HG03558 (cell line): ENCODE measurements at regions not wholly inside any gene's neighbourhood (a gene's known extent, or its start where the extent isn't known, plus 50 kb on each side); places are given as distances from the start of the nearest gene placed in this dataset.
A peak's percentile ranks its signal among the peaks of the same experiment; 100 is the strongest.

Source experiments
- ATAC-seq: cut with Tn5 transposase; IDR thresholded peaks from one replicate; pipeline ENCODE4 v1.9.1; 2021; ENCODE audit warnings: moderate number of reproducible peaks; ENCODE audit not compliant: unreplicated experiment; ENCODE audit errors: extremely low read depth

DNA sequence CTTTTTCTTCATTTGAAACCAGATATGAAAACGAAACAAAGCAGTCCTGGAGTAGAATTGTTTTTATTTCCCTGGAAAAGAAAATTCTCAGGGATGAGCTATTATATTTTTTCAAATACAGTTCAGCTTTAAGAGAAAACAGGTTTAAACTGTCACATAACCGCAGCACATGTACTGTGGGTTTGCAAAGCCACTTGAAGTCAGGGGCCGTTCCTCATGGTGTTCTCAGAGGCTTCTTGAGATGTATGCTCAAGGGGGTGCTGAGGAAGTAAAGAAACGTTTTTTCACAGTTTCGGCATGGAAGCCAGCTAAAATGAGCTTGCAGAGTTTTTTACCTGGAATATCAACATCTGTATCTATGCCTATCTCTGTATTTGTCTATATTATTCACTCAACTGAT, 225.3 kb downstream of the MC4R start:
- ATAC-seq: no peak

DNA sequence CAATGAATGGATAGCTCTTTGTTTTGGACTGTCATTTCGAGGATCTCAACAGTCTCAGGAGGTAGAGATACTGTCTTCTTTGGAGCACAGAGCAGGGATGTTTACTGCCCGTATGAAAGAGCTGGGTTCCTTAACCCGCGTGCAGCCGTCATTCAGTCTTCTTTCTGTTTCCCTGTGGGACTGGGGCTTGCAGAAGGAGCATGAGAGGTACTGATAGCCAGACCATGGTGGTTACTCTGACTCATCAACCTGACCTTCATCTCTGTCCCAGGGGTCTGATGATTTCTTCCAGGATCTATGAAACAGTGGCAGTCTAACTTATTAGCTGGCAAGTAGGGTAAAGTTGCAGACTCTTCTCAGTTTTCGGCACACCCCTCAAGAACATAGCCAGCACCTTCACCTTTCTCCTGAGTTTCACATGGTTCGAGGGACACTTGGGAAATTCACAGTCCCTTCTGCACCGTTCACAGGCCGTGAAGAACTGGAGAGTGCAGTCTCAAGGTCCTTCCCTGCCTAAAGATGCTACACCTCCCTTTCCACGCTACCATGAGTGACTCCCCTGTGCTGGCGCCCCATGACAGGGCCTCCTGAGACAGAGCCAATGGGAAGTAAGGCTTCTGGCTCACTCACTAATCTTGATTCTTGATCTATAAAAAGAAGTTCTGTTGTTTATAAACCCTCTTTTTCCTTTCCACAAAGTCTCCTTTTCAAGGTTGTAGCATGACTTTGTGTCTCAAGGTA, 226.2 kb downstream of the MC4R start:
- peak; percentile 86 for ATAC-seq

DNA sequence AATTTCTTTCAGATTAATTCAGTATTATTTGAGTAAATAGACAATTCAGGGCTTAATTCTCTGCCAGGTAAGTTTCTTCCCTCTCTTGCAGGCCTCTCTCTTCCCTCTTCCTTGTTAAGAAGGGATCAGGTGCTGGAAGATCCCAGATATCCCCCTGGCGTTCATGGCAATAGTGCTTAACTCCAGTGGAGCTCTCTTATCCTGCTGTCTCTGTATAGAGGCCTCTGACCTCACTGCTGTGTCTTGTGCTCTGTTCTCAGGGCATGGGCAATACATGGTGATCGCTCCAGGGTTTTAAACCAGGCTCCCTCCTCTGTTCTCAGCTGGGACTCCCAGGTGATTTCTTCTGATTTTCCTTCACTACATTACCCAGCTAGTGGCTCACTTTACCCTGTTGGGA, 226.8 kb downstream of the MC4R start:
- peak; percentile 1 for ATAC-seq

DNA sequence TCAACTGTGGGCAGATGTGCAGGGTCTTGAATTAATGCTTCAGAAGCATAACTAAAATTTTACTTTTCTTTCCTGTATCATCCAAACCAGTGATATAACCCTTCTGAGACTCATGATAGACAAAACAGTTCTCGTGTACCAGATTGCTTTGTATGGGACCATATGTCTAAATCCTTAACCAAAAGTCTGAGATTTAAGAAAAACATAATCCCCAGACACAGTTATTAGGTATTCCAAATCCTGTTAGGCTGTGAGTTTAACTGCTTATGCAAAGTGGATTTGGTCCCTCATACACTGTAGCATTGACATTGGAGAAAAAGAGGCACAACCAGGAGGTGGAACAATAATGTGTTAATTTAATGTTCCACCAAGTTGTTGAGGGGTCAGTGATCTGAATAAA, 235.0 kb downstream of the PMAIP1 start:
- ATAC-seq: no peak

DNA sequence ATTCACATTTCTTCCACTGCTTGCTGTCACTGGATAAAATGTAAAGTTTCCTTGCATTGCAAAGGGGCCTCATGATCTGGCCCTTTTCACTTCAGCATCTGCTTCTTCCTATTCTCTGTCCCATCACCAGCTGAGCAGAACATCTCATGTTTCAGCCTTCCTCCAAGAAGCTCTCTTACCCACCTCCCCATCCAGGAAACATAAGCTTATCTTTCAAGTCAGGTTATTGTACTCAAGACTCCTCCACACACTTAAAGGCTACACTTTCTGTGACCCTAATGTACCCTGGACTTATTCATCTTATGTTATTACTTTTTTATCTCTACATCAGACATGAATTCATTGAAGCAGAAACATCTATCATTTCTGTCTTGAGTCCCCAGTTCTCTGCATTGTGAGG, 230.5 kb downstream of the PMAIP1 start:
- ATAC-seq: no peak

DNA sequence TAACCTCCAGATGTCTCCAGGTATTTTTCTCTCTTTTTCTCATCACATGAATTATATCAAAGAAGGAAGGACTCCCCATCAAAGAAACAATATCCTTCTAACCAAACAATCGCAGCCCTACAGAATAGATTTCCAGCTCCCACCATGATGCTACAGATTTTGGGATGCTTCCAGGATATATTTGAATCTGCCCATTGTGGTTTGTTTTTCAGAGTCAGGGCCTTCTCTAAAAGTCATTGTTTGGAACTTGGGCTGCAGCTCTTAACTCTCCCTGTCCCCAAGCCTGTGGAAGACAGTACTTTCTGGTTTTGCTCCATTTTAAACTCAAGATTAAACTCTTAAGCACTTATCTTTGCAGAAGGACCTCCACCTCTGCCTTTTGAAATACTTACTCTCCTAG, 223.2 kb downstream of the PMAIP1 start:
- ATAC-seq: no peak

DNA sequence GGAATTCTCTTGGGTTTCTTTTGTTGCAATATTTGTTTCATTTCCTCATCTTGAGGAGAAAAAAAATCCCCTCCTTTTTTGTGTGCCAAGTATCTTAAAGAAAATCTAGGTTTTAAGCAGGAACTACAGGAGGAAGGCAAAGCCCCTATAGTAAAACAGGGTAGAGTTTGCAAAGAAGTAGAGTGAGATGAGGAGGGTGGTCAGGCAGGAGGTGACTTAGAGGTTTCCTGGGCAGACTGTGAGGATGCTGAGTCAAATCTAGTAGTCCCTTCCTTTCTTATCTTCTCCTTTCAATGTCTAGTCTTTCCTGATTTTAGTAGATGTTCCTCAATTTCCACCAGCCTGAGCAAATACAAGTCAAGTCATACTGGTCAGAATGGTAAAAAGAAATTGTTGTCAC, 222.5 kb downstream of the PMAIP1 start:
- no peak for ATAC-seq

DNA sequence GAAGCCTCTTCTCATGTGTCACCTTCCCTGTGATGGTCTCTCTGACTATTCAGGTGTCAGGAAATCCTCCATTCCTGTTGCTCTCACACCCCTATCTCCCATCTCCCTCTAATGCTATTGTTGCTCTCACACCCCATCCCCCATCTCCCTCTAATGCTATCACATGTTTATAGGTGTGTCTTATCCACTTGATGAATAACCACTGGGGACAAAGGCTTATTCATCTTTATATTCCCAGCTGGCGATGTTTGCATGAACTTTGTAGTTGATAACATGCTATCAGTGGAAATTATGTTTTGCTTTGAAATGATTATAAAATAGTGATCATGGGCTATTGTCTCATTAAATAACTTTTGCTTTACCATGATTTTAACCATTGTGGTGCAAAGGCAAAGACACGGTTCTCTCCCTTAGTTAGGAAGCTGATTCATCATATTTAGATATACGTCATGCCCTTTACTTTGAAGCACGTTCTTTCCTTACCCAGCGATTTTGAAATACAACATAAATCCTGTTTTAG, 220.5 kb downstream of the PMAIP1 start:
- ATAC-seq: no peak

DNA sequence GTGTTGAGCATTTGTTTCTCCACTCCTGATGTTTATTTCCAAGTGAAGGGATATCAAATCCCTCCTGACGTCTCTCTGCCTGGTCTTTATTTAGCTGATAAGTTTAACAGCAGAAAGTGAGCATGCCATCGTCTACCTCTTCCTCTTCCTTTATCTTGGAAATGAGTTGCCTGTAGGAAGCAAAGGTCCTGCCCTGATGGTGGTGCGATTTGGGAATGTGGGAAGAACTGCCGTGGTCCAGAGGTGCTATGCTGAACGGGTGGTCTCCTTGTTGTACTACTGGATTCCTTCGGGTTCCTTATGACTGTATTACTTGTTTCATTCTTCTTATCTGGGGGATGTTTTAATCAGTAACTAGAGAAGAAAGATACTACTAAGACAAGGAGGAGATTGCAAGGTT, 217.5 kb downstream of the PMAIP1 start:
- ATAC-seq: no peak

DNA sequence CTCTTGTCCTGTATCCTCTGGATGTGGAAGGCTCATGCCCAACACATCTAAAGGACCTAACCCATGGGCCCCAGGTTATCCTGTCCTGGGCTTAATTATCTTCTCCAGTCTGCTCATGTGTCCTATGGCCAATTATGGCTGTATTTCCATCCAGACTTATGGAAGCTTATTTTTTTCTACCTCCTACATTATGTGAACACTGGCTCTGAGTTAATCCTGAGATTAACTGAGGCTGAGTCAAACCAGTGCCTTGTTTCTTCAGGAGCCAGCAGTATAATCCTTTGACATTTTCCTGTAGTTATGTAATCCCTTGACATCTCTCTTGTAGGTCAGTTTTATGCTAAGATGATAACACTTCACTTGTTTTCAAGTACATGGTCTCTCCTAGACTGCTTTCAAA, 213.6 kb downstream of the PMAIP1 start:
- no peak for ATAC-seq

DNA sequence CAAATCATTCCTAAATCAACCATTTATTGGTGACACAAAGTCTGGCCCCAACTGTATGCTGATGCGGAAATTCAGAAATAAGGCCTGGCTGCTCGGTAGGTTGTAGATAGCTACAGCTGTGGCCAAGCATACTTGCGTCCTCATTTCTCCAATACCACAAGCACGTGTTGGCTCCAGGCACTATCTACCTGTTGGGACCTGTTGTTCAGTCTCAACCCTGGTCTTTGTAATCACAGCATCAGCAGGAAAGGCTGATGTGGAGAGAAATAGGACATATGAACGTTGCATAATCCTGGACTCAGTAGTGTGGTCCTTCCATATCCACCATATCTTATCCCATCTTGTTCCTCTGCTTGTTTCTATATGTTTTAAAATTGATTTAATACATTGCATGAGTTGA, 212.6 kb downstream of the PMAIP1 start:
- ATAC-seq: no peak

DNA sequence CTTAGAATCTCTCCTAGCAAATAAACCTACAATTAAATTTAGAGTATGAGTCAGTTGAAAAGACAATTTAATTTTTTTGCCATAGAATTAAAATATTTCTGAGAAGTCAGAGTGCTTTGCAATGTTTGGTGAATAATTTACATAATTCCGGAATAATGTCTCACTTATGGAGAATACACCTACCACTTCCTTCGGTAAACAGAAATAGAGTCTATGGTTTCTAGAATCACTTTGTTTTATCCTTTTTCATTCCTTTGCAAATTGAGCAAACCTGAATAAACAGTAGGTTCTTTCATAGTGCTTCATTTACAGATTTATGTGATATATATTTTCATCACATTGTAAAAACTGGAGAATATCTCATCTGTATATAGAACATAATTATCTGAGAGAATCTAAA, 211.7 kb downstream of the PMAIP1 start:
- ATAC-seq: no peak

DNA sequence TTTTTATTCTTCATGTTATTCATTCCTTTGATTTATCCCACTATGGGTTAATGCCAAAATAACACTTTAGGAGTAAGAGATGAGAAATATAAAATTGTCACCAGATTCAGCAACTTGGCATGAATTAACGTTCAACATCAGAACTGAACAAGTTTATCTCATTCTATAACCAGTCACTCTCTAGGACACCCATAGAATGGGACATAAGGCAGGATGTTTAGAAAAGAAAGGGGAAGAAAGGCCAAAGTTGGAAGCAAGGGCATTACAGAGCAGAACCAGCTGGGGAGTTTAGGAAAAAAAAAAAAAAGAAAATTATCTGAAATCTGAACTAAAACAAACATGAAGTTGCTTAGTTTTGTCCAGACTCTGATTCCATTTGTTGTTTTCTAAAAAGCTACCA, 211.0 kb downstream of the PMAIP1 start:
- no peak for ATAC-seq

DNA sequence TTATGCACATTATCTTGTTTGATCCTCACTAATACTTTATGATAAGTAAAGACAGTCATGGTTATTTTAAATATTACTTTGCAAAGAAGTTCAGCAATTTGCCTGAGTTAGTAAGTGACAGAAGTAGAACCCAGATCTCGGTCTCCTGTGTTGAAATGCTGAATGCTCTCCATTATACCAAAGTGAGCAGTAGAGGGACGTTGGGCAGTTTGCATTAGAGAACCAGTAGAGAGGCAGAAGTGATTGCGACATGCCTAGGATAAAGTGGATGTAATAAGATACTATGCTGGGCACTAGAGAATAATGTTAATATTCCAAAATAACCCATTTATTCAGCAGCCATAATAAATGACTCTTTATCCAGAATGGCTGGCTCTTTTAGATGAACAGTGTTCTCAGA, 201.0 kb downstream of the PMAIP1 start:
- no peak for ATAC-seq

DNA sequence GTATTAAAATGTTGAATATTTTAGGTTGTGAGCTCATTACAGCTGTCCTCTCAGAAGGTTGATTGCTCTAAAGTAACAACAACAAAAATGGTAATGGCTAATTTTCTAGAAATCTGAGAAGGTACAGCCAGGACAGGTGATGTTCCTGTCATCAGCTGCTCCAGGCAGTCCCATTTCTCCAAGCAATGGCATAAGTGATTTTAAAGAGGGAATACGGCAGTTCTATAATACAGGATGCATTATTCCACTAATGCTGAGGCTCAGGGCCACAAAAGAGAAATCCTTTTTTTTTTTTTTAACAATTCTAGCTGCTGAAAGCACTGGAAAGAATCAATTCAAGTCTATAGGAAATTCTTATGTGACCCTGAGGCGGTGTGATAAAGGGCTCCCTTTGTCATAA, 199.9 kb downstream of the PMAIP1 start:
- no peak for ATAC-seq

DNA sequence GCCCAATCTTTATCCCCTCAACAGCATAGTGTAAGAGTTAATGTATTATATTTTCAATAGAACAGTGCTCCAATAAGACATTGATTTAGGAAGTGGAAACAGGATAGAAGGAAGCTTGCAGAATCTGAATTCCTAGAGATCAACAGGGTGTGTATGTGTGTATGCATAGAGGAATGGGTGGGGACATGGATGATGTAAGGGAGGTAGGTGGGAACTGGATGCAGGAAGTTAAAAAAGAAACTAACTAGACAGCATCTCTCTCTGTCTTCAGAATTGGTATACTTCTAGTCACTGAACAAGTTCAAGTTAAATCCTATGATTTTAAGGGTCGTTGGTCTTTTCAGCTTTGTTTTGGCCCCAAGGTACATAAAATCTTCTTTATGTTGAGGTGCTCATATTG, 196.6 kb downstream of the PMAIP1 start:
- ATAC-seq: no peak

DNA sequence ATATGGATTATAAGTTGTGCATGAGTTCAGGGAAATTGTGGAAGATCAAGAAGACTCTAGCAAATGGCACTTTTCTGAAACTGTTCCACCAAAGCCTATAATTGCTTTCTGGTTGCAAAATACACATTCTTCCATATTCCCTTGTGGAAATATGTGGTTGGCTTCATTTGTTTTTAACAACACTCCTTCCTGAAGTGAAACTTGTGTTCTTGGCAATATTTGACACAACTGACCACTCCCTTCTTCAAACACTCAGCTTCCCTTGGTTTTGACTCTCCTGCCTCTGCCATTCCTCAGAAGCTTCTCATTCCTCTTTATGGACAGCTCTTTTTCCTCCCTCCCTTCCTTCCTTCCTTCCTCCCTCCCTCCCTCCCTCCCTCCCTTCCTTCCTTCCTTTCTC, 192.3 kb downstream of the PMAIP1 start:
- ATAC-seq: no peak

DNA sequence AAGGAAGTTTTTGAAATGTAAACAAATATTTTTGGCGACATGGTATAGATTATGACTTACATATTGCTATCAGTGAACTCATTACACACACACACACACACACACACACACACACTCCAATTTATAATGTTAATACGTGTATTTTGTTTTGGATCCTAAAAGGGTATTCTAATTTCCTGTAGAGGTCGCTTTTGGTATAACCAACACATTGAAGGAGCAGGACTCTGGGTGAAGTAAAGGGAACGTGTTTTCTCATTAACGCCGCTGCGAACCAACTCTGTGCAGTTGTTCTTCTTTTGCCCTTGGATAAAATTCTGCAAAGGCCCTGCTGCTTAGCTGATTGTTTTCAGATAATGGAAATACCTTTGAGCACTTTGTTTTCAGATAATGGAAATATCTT, 190.4 kb downstream of the PMAIP1 start:
- no peak for ATAC-seq

DNA sequence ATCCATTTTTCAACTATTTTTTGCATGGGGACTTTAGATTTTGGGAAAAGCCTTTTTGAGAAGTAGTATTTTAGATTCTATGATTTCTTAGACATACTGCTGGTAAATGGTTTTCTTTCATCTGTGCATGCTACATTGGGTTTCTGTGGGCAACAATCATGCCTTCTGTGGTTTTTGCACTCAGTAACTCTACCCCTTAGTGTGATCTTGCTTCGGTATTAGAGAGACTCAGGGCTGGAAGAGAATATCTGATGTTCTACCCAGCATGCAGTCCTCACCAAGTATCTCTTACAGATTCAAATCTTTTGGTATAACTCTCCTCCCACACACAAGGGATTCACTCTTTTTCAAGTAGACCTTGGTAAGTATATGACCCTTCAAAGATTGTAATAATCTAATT, 183.0 kb downstream of the PMAIP1 start:
- ATAC-seq: peak; percentile 45

DNA sequence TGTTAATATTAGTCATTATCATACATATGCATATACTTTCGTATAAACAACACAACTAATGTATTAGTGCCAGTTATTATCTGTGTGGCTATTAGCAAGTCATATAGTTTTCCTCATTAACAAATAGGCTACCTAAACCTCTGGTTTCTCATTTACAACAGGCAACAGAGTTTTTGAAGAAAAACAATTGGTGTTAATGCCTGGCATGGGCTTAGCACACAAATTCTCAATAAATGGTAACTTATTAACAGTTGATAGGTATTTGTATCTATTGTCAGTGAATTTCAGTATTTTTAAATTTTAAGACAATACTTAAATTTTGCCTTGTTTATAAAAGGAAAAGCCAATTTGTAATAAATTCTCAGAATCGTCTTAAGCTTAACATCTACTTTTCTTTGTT, 182.5 kb downstream of the PMAIP1 start:
- no peak for ATAC-seq

DNA sequence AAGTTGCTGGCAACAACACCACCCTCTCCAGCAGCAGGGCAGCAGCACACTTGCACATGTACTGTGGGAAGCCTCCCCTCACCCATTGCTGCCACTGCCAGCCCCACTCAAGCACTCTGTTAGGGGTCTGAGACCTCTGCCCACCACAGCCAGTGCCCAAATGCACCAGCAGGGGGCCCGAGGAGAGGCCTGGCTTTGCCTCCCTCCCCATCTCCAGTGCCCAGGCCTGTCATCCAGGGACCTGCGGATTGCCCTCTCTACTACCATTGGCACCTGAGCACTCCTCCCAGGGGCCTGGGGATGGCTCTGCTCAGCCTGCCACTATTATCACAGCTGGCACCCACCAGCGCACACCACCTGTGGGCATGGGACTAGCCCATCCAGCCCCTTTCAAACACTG, 175.7 kb downstream of the PMAIP1 start:
- no peak for ATAC-seq

DNA sequence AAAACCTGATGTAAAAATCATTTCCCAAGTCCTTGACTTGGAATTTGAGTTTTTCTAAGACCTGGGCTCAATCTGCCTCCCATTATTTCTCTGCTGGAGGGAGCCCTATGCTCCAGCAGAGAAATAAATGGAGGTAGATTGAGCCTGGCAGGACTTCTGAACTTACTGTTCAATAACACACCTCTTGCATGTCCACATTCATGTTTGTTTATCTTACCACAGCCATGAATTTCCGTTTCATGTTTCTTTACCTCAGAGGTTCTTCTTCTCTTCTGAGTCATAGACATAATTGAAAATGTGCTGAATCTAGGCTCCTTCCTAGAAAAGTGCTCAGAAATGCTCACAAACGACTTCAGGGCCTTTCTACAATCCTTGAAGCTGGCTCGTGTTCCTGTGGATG, 170.8 kb downstream of the PMAIP1 start:
- no peak for ATAC-seq

DNA sequence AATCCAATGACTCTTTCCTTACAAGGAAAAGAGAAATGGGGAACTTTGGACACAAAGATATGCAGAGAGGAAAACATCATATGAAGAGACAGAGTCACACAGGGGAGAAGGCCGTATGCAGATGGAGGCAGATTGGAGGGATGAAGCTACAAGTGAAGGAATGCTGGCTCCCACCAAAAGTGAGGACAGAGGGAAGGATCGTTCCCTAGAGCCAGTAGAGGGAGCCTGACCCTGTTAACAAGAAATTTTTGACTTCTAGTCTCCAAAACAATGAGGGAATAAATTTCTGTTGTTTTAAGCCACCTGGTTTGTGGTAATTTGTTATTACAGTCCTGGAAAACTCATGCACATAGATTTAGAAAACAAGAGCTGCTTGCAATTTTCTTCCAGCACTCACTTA, 169.3 kb downstream of the PMAIP1 start:
- no peak for ATAC-seq
